SU-DHL-6 (cell line): ENCODE measurements at regions not wholly inside any gene's neighbourhood (a gene's known extent, or its start where the extent isn't known, plus 50 kb on each side); places are given as distances from the start of the nearest gene placed in this dataset.

Experiments
- CTCF ChIP-seq: fragments of 200-600 bp; sonication (generic); IDR thresholded peaks from one replicate; pipeline ENCODE4 v1.5.1; 2017; ENCODE audit warnings: antibody characterized with exemption, mild to moderate bottlenecking, low read length, moderate library complexity; ENCODE audit not compliant: insufficient read depth, poor library complexity, severe bottlenecking
- EZH2phosphoT487 ChIP-seq: fragments of 200-600 bp; sonication (generic), shearing (Covaris generic); conservative IDR thresholded peaks from 2 replicates; pipeline ENCODE4 v1.6.1; 2018; ENCODE audit warnings: mild to moderate bottlenecking, antibody characterized with exemption, low read length, moderate library complexity, mixed read lengths

DNA sequence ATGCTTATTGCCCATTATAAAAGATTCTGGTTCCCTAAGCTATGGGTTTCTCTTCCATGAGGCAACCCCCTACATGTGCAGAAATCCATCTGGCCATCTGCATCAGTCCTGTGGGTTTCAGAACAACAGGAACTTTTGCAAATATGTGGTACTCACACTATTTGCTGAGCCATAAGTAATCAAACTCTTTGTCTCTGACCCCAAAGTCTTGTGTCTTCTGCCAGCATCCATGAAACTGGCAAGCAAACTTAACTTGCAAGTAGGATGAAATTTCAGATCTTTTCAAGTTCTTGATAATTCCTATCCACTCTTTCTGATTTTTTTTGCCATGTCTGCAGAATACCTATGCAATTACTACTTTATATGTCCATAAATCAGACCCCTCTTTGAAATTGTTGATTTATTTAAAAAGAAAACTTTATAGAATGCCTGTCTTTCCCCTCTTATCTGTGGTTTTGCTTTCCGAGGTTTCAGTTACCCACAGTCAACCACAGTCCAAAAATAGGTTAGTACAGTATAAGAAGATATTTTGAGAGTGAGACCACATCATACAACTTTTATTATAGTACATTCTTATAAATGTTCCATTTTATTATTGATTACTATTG lies 158.4 kb upstream of the IRX3 start:
- TF ChIP-seq EZH2phosphoT487 (no peak), CTCF (no peak)
